AG04450 (cell line): ENCODE measurements at regions not wholly inside any gene's neighbourhood (a gene's known extent, or its start where the extent isn't known, plus 50 kb on each side); places are given as distances from the start of the nearest gene placed in this dataset.
"Not testable (repeated sequence)": the region's sequence is repeated elsewhere in the genome, so short reads cannot be mapped to it uniquely, and the experiment has no call there.

Source experiments
- CTCF ChIA-PET: fragments of 300-600, 350-600 bp; formaldehyde crosslinking; extraction: SDS; loops from one replicate; lab custom pipeline; 2022; ENCODE audit warnings: antibody characterized with exemption, inconsistent platforms; lab: Charles Lee
- POLR2A ChIA-PET: fragments of 350-600 bp; formaldehyde crosslinking; extraction: SDS; loops from one replicate; lab custom pipeline; 2021; ENCODE audit warnings: antibody characterized with exemption, inconsistent platforms; lab: Yijun Ruan, JAX
- DNase-seq: peaks from one replicate; pipeline ENCODE4 v3.0.0-alpha.2; 2011; ENCODE audit warnings: low read depth, low spot score
- H3K27ac ChIP-seq: one replicate; pipeline ENCODE4 v1.5.1; 2012; ENCODE audit warnings: low read depth, low read length, control low read depth
- H3K27me3 ChIP-seq: one replicate; pipeline ENCODE4 v1.6.0; 2012; ENCODE audit warnings: low read length; ENCODE audit not compliant: control insufficient read depth, insufficient read depth
- H3K4me3 ChIP-seq: 2 replicates; pipeline ENCODE4 v1.5.1; 2011; ENCODE audit warnings: mild to moderate bottlenecking, low read depth, low read length, control low read depth
- H3K9me3 ChIP-seq: 2 replicates; pipeline ENCODE4 v1.5.1; 2012; ENCODE audit warnings: low read length; ENCODE audit not compliant: control insufficient read depth, insufficient read depth
- CTCF ChIP-seq: IDR thresholded peaks from 2 replicates; pipeline ENCODE4 v1.5.1; 2011; ENCODE audit warnings: low read depth, low read length, control low read depth, inconsistent platforms

GRCh38 chr15:58318517-58318916, 113.3 kb upstream of the LIPC start:
- Histone ChIP-seq H3K27me3 (no peaks in the 10 kb centered on the region), H3K27ac (no peak overlapping the region), H3K9me3 (no peaks in the 10 kb centered on the region), H3K4me3 (no peak overlapping the region)
- no peak for TF ChIP-seq CTCF
- ChIA-PET CTCF (interaction anchor here (1.5 kb wide), 1 partner anchor 10 kb away, joined by 3 read pairs; no protein-coding TSS in a partner anchor), POLR2A (no interaction called here)
- DNase-seq: no peak

DNA sequence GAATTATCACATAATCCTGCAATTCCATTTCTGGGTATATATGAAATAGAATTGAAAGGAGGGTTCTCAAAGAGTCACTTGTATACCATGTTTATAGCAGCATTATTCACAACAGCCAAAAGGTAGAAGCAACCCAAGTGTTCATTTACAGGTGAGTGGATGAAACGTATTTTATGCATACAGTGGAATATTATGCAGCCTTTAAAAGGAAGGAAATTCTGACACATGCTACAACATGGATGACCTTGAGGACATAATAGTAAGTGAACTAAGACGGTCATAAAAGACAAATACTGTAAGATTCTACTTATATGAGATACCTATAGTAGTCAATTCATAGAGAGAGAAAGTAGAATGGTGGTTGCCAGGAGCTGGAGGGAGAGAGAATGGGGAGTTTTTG, 110.8 kb upstream of the LIPC start:
- H3K4me3 ChIP-seq: no peak overlapping the region
- no peaks in the 10 kb centered on the region for H3K27me3 ChIP-seq
- no peak overlapping the region for H3K27ac ChIP-seq
- CTCF ChIA-PET: no interaction called here
- DNase-seq: no peak
- no peak for TF ChIP-seq CTCF
- no peaks in the 10 kb centered on the region for H3K9me3 ChIP-seq
- POLR2A ChIA-PET: no interaction called here

- Histone ChIP-seq H3K9me3 (no peaks in the 10 kb centered on the region), H3K27me3 (no peaks in the 10 kb centered on the region), H3K27ac (no peak overlapping the region), H3K4me3 (no peak overlapping the region)
- DNase-seq: no peak
- CTCF ChIA-PET: interaction anchor here (1.0 to 1.1 kb wide), 2 partner anchors 53 to 94 kb away, joined by 3 to 5 read pairs; no protein-coding TSS in a partner anchor
- no peak for TF ChIP-seq CTCF
- POLR2A ChIA-PET: no interaction called here
Measured at GRCh38 chr15:58322253-58322652, 109.5 kb upstream of the LIPC start.

DNA sequence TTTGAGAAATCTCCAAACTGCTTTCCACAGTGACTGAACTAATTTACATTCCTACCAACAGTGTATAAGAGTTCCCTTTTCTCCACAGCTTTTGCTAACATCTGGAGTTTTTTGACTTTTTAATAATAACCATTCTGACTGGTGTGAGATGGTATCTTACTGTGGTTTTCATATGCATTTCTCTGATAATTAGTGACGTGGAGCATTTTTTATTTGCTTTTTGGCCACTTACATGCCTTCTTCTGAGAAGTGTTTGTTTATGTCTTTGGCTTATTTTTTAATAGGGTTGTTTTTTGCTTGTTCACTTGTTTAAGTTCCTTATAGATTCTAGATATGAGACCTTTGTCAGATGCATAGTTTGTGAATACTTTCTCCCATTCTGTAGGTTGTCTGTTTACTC, 108.5 kb upstream of the LIPC start:
- CTCF ChIA-PET, DNase-seq, H3K27ac ChIP-seq, POLR2A ChIA-PET, H3K9me3 ChIP-seq, H3K4me3 ChIP-seq, H3K27me3 ChIP-seq: not testable (repeated sequence)

DNA sequence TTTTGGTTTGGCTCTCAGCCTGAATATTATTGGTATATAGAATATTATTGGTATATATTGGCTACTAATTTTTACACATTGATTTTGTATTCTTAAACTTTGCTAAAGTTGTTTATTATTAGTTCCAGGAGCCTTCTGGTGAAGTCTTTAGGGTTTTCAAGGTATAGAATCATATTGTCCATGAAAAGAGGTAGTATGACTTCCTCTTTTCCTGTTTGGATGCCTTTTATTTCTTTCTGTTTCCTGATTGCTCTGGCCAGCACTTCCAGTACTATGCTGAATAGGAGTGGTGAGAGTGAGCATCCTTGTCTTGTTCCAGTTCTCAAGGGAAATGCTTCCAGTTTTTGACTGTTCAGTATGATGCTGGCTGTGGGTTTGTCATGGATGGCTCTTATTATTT, 107.3 kb upstream of the LIPC start:
- DNase-seq: no peak
- no peak for TF ChIP-seq CTCF
- ChIA-PET POLR2A (interaction anchor here (0.5 kb wide), 1 partner anchor 673 kb away, joined by 3 read pairs; no protein-coding TSS in a partner anchor), CTCF (no interaction called here)
- no peaks in the 10 kb centered on the region for H3K27me3 ChIP-seq
- H3K4me3 ChIP-seq: no peak overlapping the region
- no peak overlapping the region for H3K27ac ChIP-seq
- H3K9me3 ChIP-seq: no peaks in the 10 kb centered on the region

- Histone ChIP-seq H3K9me3 (no peaks in the 10 kb centered on the region), H3K4me3 (no peak overlapping the region), H3K27me3 (no peaks in the 10 kb centered on the region), H3K27ac (no peak overlapping the region)
- no peak for TF ChIP-seq CTCF
- ChIA-PET POLR2A (no interaction called here), CTCF (no interaction called here)
- DNase-seq: no peak
Measured at GRCh38 chr15:58327958-58328357, 103.8 kb upstream of the LIPC start.
